WTC11 (cell line): ENCODE measurements at regions not wholly inside any gene's neighbourhood (a gene's known extent, or its start where the extent isn't known, plus 50 kb on each side); places are given as distances from the start of the nearest gene placed in this dataset.

Experiments
- ATAC-seq: fragments of 200-7000 bp; cut with Tn5 transposase; 2 replicates; pipeline ENCODE4 v1.10.0; 2021; ENCODE audit warnings: mild to moderate bottlenecking, moderate library complexity
- CTCF ChIA-PET: fragments of 300-600 bp; sonication (Branson Sonifier 250); formaldehyde crosslinking; loops from one replicate; lab custom pipeline; 2021; ENCODE audit warnings: antibody characterized with exemption; lab: Charles Lee
- POLR2A ChIA-PET: fragments of 350-600 bp; sonication (Branson Sonifier 250); formaldehyde crosslinking; loops from one replicate; lab custom pipeline; 2021; ENCODE audit warnings: antibody characterized with exemption; lab: Charles Lee
- DNase-seq: peaks from one replicate; pipeline ENCODE4 v3.0.0; 2021; ENCODE audit warnings: low spot score
- H3K27ac Mint-ChIP-seq: 2 replicates; pipeline ENCODE4 v1.8.0; 2021; ENCODE audit warnings: mixed read lengths
- H3K27me3 Mint-ChIP-seq: 2 replicates; pipeline ENCODE4 v1.8.0; 2021; ENCODE audit warnings: low read depth, mild to moderate bottlenecking, moderate library complexity, mixed read lengths
- H3K36me3 Mint-ChIP-seq: 2 replicates; pipeline ENCODE4 v1.8.0; 2021; ENCODE audit warnings: mixed read lengths
- H3K4me1 Mint-ChIP-seq: 2 replicates; pipeline ENCODE4 v1.8.0; 2022; ENCODE audit warnings: mixed read lengths
- H3K4me3 Mint-ChIP-seq: 2 replicates; pipeline ENCODE4 v1.8.0; 2021; ENCODE audit warnings: mild to moderate bottlenecking, moderate library complexity, mixed read lengths
- H3K9me3 Mint-ChIP-seq: 2 replicates; pipeline ENCODE4 v1.8.0; 2021; ENCODE audit warnings: mixed read lengths
- AR ChIP-seq: fragments of 250-450 bp; sonication (Bioruptor Pico); IDR thresholded peaks from 2 replicates; pipeline ENCODE4 v1.9.0; 2021; ENCODE audit warnings: mild to moderate bottlenecking
- ATF6 ChIP-seq: sonication (generic); formaldehyde crosslinking; IDR thresholded peaks from 2 replicates; pipeline ENCODE4 v1.8.1; 2023; ENCODE audit warnings: mild to moderate bottlenecking, missing genetic modification reagents
- CREB1 ChIP-seq: sonication (generic); formaldehyde crosslinking; IDR thresholded peaks from 2 replicates; pipeline ENCODE4 v1.8.0; 2023; ENCODE audit warnings: mild to moderate bottlenecking, missing genetic modification reagents
- CREM ChIP-seq: sonication (generic); formaldehyde crosslinking; IDR thresholded peaks from 2 replicates; pipeline ENCODE4 v1.8.1; 2022; ENCODE audit warnings: mild to moderate bottlenecking, missing genetic modification reagents, moderate library complexity
- E2F5 ChIP-seq: sonication (generic); formaldehyde crosslinking; IDR thresholded peaks from 2 replicates; pipeline ENCODE4 v1.8.1; 2022; ENCODE audit warnings: mild to moderate bottlenecking, moderate library complexity, missing genetic modification reagents
- FOXK1 ChIP-seq: sonication (generic); formaldehyde crosslinking; IDR thresholded peaks from 2 replicates; pipeline ENCODE4 v1.8.0; 2022; ENCODE audit warnings: mild to moderate bottlenecking, moderate library complexity, missing genetic modification reagents
- GTF2I ChIP-seq: fragments of 250-450 bp; sonication (Bioruptor Pico); conservative IDR thresholded peaks from 2 replicates; pipeline ENCODE4 v1.4.0; 2021; ENCODE audit warnings: mild to moderate bottlenecking
- JAZF1 ChIP-seq: fragments of 250-450 bp; sonication (Bioruptor Pico); IDR thresholded peaks from 2 replicates; pipeline ENCODE4 v1.9.0; 2021; ENCODE audit warnings: moderate library complexity, mild to moderate bottlenecking, inconsistent platforms
- JUN ChIP-seq: sonication (generic); formaldehyde crosslinking; IDR thresholded peaks from 2 replicates; pipeline ENCODE4 v1.8.0; 2023; ENCODE audit warnings: mild to moderate bottlenecking, missing genetic modification reagents
- NR3C1 ChIP-seq: sonication (generic); formaldehyde crosslinking; conservative IDR thresholded peaks from 2 replicates; pipeline ENCODE4 v1.8.1; 2023; ENCODE audit warnings: low read depth, mild to moderate bottlenecking, missing genetic modification reagents
- OVOL2 ChIP-seq: fragments of 250-450 bp; sonication (Bioruptor Pico); IDR thresholded peaks from 2 replicates; pipeline ENCODE4 v1.9.0; 2021; ENCODE audit warnings: mild to moderate bottlenecking, borderline replicate concordance
- SP1 ChIP-seq: sonication (generic); formaldehyde crosslinking; conservative IDR thresholded peaks from 2 replicates; pipeline ENCODE4 v1.8.1; 2022; ENCODE audit warnings: missing genetic modification reagents
- USF2 ChIP-seq: sonication (generic); formaldehyde crosslinking; IDR thresholded peaks from 2 replicates; pipeline ENCODE4 v1.8.1; 2023; ENCODE audit warnings: mild to moderate bottlenecking, missing genetic modification reagents, moderate library complexity
- ZMAT4 ChIP-seq: fragments of 250-450 bp; sonication (Bioruptor Pico); IDR thresholded peaks from 2 replicates; pipeline ENCODE4 v1.9.0; 2021; ENCODE audit warnings: mild to moderate bottlenecking
- ZNF121 ChIP-seq: sonication (generic); formaldehyde crosslinking; IDR thresholded peaks from 2 replicates; pipeline ENCODE4 v1.8.0; 2023; ENCODE audit warnings: missing genetic modification reagents
- ZNF263 ChIP-seq: sonication (generic); formaldehyde crosslinking; IDR thresholded peaks from 2 replicates; pipeline ENCODE4 v1.8.1; 2022; ENCODE audit warnings: low read depth, mild to moderate bottlenecking, moderate library complexity, missing genetic modification reagents
- ZNF281 ChIP-seq: sonication (generic); formaldehyde crosslinking; IDR thresholded peaks from 2 replicates; pipeline ENCODE4 v1.8.0; 2023; ENCODE audit warnings: mild to moderate bottlenecking, missing genetic modification reagents
- ZSCAN18 ChIP-seq: fragments of 250-450 bp; sonication (Bioruptor Pico); IDR thresholded peaks from 2 replicates; pipeline ENCODE4 v2.1.2; 2022; ENCODE audit warnings: mild to moderate bottlenecking, moderate library complexity
- TF ChIP-seq, protein P1 (sequence below): fragments of 250-450 bp; sonication (Bioruptor Pico); IDR thresholded peaks from 2 replicates; pipeline ENCODE4 v1.9.0; 2021; ENCODE audit warnings: mild to moderate bottlenecking, borderline replicate concordance

DNA sequence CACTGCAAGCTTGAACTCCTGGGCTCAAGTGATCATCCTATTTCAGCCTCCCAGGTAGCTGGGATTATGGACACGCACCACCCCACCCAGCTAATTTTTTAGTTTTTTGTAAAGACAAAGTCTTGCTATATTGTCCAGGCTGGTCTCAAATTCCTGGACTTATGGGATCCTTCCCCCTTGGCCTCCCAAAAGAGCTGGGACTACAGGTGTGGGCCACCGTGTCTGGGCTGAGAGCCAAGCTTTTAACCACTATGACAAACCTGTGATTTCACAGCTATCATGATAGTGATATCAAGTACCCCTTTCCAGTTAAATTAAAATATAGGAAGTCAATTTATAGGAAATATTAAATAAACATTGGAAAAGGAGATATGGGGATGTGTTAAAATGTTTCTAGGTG is 74.6 kb upstream of the IRX6 start (continued):
- TF ChIP-seq ATF6 (no peak), OVOL2 (CRISPR knock-in tag) (no peak), JUN (no peak), ZMAT4 (CRISPR knock-in tag) (no peak), USF2 (CRISPR knock-in tag) (no peak), ZSCAN18 (CRISPR knock-in tag) (no peak), GTF2I (no peak), SP1 (no peak), ZNF121 (CRISPR knock-in tag) (no peak), CREM (CRISPR knock-in tag) (no peak)
- TF ChIP-seq, protein P1, sequence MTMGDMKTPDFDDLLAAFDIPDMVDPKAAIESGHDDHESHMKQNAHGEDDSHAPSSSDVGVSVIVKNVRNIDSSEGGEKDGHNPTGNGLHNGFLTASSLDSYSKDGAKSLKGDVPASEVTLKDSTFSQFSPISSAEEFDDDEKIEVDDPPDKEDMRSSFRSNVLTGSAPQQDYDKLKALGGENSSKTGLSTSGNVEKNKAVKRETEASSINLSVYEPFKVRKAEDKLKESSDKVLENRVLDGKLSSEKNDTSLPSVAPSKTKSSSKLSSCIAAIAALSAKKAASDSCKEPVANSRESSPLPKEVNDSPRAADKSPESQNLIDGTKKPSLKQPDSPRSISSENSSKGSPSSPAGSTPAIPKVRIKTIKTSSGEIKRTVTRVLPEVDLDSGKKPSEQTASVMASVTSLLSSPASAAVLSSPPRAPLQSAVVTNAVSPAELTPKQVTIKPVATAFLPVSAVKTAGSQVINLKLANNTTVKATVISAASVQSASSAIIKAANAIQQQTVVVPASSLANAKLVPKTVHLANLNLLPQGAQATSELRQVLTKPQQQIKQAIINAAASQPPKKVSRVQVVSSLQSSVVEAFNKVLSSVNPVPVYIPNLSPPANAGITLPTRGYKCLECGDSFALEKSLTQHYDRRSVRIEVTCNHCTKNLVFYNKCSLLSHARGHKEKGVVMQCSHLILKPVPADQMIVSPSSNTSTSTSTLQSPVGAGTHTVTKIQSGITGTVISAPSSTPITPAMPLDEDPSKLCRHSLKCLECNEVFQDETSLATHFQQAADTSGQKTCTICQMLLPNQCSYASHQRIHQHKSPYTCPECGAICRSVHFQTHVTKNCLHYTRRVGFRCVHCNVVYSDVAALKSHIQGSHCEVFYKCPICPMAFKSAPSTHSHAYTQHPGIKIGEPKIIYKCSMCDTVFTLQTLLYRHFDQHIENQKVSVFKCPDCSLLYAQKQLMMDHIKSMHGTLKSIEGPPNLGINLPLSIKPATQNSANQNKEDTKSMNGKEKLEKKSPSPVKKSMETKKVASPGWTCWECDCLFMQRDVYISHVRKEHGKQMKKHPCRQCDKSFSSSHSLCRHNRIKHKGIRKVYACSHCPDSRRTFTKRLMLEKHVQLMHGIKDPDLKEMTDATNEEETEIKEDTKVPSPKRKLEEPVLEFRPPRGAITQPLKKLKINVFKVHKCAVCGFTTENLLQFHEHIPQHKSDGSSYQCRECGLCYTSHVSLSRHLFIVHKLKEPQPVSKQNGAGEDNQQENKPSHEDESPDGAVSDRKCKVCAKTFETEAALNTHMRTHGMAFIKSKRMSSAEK (CRISPR knock-in tag): no peak

DNA sequence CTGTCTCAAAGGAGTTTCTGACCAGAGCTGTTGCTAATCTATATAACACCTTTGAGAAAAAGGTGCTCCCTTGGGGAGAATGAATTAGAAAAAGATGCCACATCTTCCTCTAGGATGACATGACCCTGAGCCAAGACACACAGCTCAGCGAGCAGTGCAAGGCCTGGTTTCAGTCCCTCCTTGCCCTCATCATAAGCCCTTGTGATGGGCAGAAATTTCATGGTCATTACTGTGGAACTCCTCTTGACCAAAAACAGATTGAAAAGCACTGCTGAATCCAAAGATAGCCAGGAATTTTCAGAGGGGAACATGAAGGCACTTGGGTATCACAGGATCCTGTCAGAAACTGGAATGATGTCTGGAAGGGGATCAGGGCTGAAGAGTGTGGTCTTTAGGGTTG is 74.1 kb upstream of the IRX6 start:
- peaks cover 14% of the 10 kb centered on the region for H3K4me1 Mint-ChIP-seq
- H3K27me3 Mint-ChIP-seq: no peaks in the 10 kb centered on the region; the same call in 1 of the 2 replicates
- peaks cover 19% of the 10 kb centered on the region for H3K9me3 Mint-ChIP-seq
- no peak overlapping the region for H3K27ac Mint-ChIP-seq
- ATAC-seq (no peak), DNase-seq (no peak)
- ChIA-PET CTCF (interaction anchor here (1.0 to 1.8 kb wide), 2 partner anchors 7 to 10 kb away, joined by 3 to 12 read pairs; no protein-coding TSS in a partner anchor), POLR2A (no interaction called here)
- no peak overlapping the region for H3K4me3 Mint-ChIP-seq
- H3K36me3 Mint-ChIP-seq: peaks cover 5% of the 10 kb centered on the region
- TF ChIP-seq OVOL2 (CRISPR knock-in tag) (no peak), ZNF263 (CRISPR knock-in tag) (no peak), FOXK1 (CRISPR knock-in tag) (no peak), JAZF1 (CRISPR knock-in tag) (no peak), E2F5 (CRISPR knock-in tag) (no peak), ZNF281 (no peak), CREB1 (no peak), AR (CRISPR knock-in tag) (no peak), NR3C1 (CRISPR knock-in tag) (no peak)
